Right lobe of liver (tissue), 6 donors: ENCODE measurements at regions not wholly inside any gene's neighbourhood (a gene's known extent, or its start where the extent isn't known, plus 50 kb on each side); places are given as distances from the start of the nearest gene placed in this dataset.

Source experiments
- ATAC-seq, 4 donors: fragments of 200-7000 bp; cut with Tn5 transposase; one replicate each; pipeline ENCODE4 v1.9.1; 2020; ENCODE audit warnings: mild to moderate bottlenecking in 4 of 4, moderate library complexity in 4 of 4
- DNase-seq, 3 donors: peaks; one replicate each; pipeline ENCODE4 v3.0.0-alpha.2; 2020
- H3K27ac ChIP-seq, 3 donors: fragments of 200-600 bp; one replicate each; pipeline ENCODE4 v1.8.0; 2022
- H3K27me3 ChIP-seq, 2 donors: fragments of 200-600 bp; one replicate each; pipeline ENCODE4 v1.8.0; 2022
- H3K36me3 ChIP-seq, 4 donors: fragments of 200-600 bp; sonication (generic) in 1 of 4; one replicate each; pipeline versions ENCODE4 v1.5.1 to v1.8.0; 2017 to 2022; ENCODE audit warnings: control low read depth in 1 of 4
- H3K4me1 ChIP-seq, 4 donors: fragments of 200-600 bp; sonication (generic) in 1 of 4; one replicate each; pipeline versions ENCODE4 v1.5.1 to v1.8.0; 2017 to 2022; ENCODE audit warnings: control low read depth in 1 of 4
- H3K4me3 ChIP-seq, 3 donors: fragments of 200-600 bp; one replicate each; pipeline ENCODE4 v1.8.0; 2022
- H3K9me3 ChIP-seq, 4 donors: fragments of 200-600 bp; sonication (generic) in 1 of 4; one replicate each; pipeline versions ENCODE4 v1.5.1 to v1.8.0; 2017 to 2022; ENCODE audit warnings: control low read depth in 1 of 4
- CTCF ChIP-seq, 4 donors: fragments of 200-600 bp in 3 of 4; fragments of 450-650 bp in 1 of 4; IDR thresholded peaks; one replicate each; pipeline versions ENCODE4 v1.5.1 to v1.8.0; 2016 to 2022; ENCODE audit warnings: antibody characterized with exemption in 4 of 4, mild to moderate bottlenecking in 2 of 4
- POLR2A ChIP-seq: fragments of 450-650 bp; IDR thresholded peaks from one replicate; pipeline ENCODE4 v1.6.1; 2017; ENCODE audit warnings: antibody characterized with exemption, mild to moderate bottlenecking
- WGBS: methylation state at CpG from one replicate; pipeline ENCODE4 v1.1.6; 2018; ENCODE audit warnings: low coverage, low lambda C conversion rate; ENCODE audit not compliant: insufficient coverage; ENCODE audit errors: missing lambda C conversion rate; 5-methylcytosine and 5-hydroxymethylcytosine counted together
- intact Hi-C, 2 donors: fragments of 100-400 bp; cut with DNase I; formaldehyde crosslinking; loops; one replicate each; pipeline versions ENCODE4 v1.11.2 to v1.14.1; 2022
- donor health status: DM: no; HTN: yes; CAD: no.
- donor health status: DM: no; HTN: no; CAD: no.
- donor health status: DM: no; HTN: no; CAD: no.
- donor health status: DM: no; HTN: yes; CAD: no.
- donor health status: DM: no; HTN: yes; CAD: no.

- Histone ChIP-seq H3K27me3 (no peaks in the 10 kb centered on the region), H3K9me3 (no peaks in the 10 kb centered on the region), H3K27ac (no peak overlapping the region), H3K36me3 (peaks cover 0 to 3% (median 0%) of the 10 kb centered on the region in 4 donors), H3K4me3 (no peak overlapping the region), H3K4me1 (no peaks in the 10 kb centered on the region)
- ATAC-seq: no peak
- WGBS: 96% methylated on average over 3 of the region's 3 CpGs
- no peak for TF ChIP-seq CTCF (IDR thresholded peaks at IDR 0.05)
- no peak for TF ChIP-seq POLR2A
- intact Hi-C loops: no loop called here
- no peak for DNase-seq
Observed at GRCh38 chr6:126103993-126104392, 117.7 kb downstream of the TRMT11 start.

- ATAC-seq: no peak
- 73% methylated on average over 9 of the region's 10 CpGs for WGBS
- H3K4me1 ChIP-seq: no peaks in the 10 kb centered on the region
- H3K4me3 ChIP-seq: no peak overlapping the region
- intact Hi-C loops: no loop called here
- no peaks in the 10 kb centered on the region for H3K27me3 ChIP-seq
- no peak overlapping the region for H3K27ac ChIP-seq
- H3K36me3 ChIP-seq: peaks cover 0 to 3% (median 0%) of the 10 kb centered on the region in 4 donors
- TF ChIP-seq POLR2A (no peak), CTCF (IDR thresholded peaks at IDR 0.05) (no peak)
- no peak for DNase-seq
- no peaks in the 10 kb centered on the region for H3K9me3 ChIP-seq
Observed at GRCh38 chr6:126107475-126108166, 121.3 kb downstream of the TRMT11 start.

- TF ChIP-seq POLR2A (no peak), CTCF (IDR thresholded peaks at IDR 0.05) (no peak)
- H3K27me3 ChIP-seq: no peaks in the 10 kb centered on the region
- intact Hi-C loops: no loop called here
- H3K9me3 ChIP-seq: no peaks in the 10 kb centered on the region
- H3K4me3 ChIP-seq: no peak overlapping the region
- no peaks in the 10 kb centered on the region for H3K4me1 ChIP-seq
- no peaks in the 10 kb centered on the region for H3K36me3 ChIP-seq
- DNase-seq (no peak), ATAC-seq (no peak)
- no peak overlapping the region for H3K27ac ChIP-seq
- 91% methylated on average over 4 of the region's 4 CpGs for WGBS
Observed at GRCh38 chr6:126110512-126111270, 124.4 kb downstream of the TRMT11 start.

GRCh38 chr6:126111327-126111726 lies 125.0 kb downstream of the TRMT11 start:
- intact Hi-C loops: no loop called here
- Histone ChIP-seq H3K9me3 (no peaks in the 10 kb centered on the region), H3K4me3 (no peak overlapping the region), H3K4me1 (no peaks in the 10 kb centered on the region), H3K27ac (no peak overlapping the region), H3K27me3 (no peaks in the 10 kb centered on the region), H3K36me3 (no peaks in the 10 kb centered on the region)
- DNase-seq: no peak
- no peak for ATAC-seq
- WGBS: 87% methylated on average over 2 of the region's 2 CpGs
- TF ChIP-seq CTCF (IDR thresholded peaks at IDR 0.05): no peak
- TF ChIP-seq POLR2A: no peak
